Spleen (tissue), 7 donors: ENCODE measurements at regions not wholly inside any gene's neighbourhood (a gene's known extent, or its start where the extent isn't known, plus 50 kb on each side); places are given as distances from the start of the nearest gene placed in this dataset.

Experiments used
- CTCF ChIP-seq, 11 experiments: fragments of 200-600 bp in 7 of 11; fragments of 450-650 bp in 4 of 11; sonication (generic) in 4 of 11; IDR thresholded peaks in 8 of 11; conservative IDR thresholded peaks in 3 of 11; 1 replicate in 7 of 11; 2 replicates in 4 of 11; pipeline versions ENCODE4 v1.4.0 to v1.8.0; 2016 to 2021; ENCODE audit warnings: antibody characterized with exemption in 11 of 11, inconsistent platforms in 4 of 11, mild to moderate bottlenecking in 1 of 11
- POLR2A ChIP-seq, 3 donors: fragments of 450-650 bp; IDR thresholded peaks; one replicate each; pipeline ENCODE4 v1.5.1; 2017; ENCODE audit warnings: antibody characterized with exemption in 3 of 3, mild to moderate bottlenecking in 1 of 3
- POLR2AphosphoS5 ChIP-seq, 3 donors: sonication (generic); formaldehyde crosslinking; IDR thresholded peaks; one replicate each; pipeline ENCODE4 v1.5.1; 2017; ENCODE audit warnings: antibody characterized with exemption in 3 of 3
- donor health status: DM: no; HTN: no; CAD: no; lungs with moderate emphysema.
- donor health status: DM: no; HTN: no; CAD: no.
- donor health status: DM: no; HTN: no; CAD: no.

- TF ChIP-seq CTCF (IDR thresholded peaks at IDR 0.05 in 8 of 11, conservative IDR thresholded peaks at IDR 0.05 in 3 of 11) (no peak), POLR2AphosphoS5 (IDR thresholded peaks at IDR 0.05) (no peak), POLR2A (IDR thresholded peaks at IDR 0.05) (no peak)
Observed at GRCh38 chr5:20604992-20605391, 617.0 kb upstream of the CDH18 start.
